ENCODE measurements at regions not wholly inside any gene's neighbourhood (a gene's known extent, or its start where the extent isn't known, plus 50 kb on each side); places are given as distances from the start of the nearest gene placed in this dataset.
"Not testable (repeated sequence)": the region's sequence is repeated elsewhere in the genome, so short reads cannot be mapped to it uniquely, and the experiment has no call there.

GRCh38 chr6:80872199-80872950 lies 765.9 kb downstream of the BCKDHB start:
- Histone ChIP-seq H3K9me3 (ENCODE audit: control insufficient read depth, insufficient read depth, low read length) (no peaks in the 10 kb centered on the region), H3K4me3 (ENCODE audit: low read depth, low read length) (no peak overlapping the region), H3K27me3 (ENCODE audit: control insufficient read depth, insufficient read depth, low read length) (no peaks in the 10 kb centered on the region), H3K36me3 (ENCODE audit: control insufficient read depth, insufficient read depth, low read length) (no peaks in the 10 kb centered on the region), H3K4me1 (ENCODE audit: control insufficient read depth, insufficient read depth, low read length) (no peaks in the 10 kb centered on the region), H3K9ac (ENCODE audit: low read depth, low read length) (no peak overlapping the region)

- H3K4me3 ChIP-seq (ENCODE audit: low read depth, low read length) = no peak overlapping the region
- H3K9me3 ChIP-seq (ENCODE audit: control insufficient read depth, insufficient read depth, low read length) = no peaks in the 10 kb centered on the region
- no peaks in the 10 kb centered on the region for H3K4me1 ChIP-seq (ENCODE audit: control insufficient read depth, insufficient read depth, low read length)
- no peaks in the 10 kb centered on the region for H3K36me3 ChIP-seq (ENCODE audit: control insufficient read depth, insufficient read depth, low read length)
- H3K27me3 ChIP-seq (ENCODE audit: control insufficient read depth, insufficient read depth, low read length) = no peaks in the 10 kb centered on the region
- no peak overlapping the region for H3K9ac ChIP-seq (ENCODE audit: low read depth, low read length)
These were observed 756.3 kb downstream of the BCKDHB start for GRCh38 chr6:80862756-80863155.

GRCh38 chr6:80860107-80860506 lies 753.6 kb downstream of the BCKDHB start:
- Histone ChIP-seq H3K9ac (ENCODE audit: low read depth, low read length) (no peak overlapping the region), H3K4me1 (ENCODE audit: control insufficient read depth, insufficient read depth, low read length) (no peaks in the 10 kb centered on the region), H3K4me3 (ENCODE audit: low read depth, low read length) (no peak overlapping the region), H3K9me3 (ENCODE audit: control insufficient read depth, insufficient read depth, low read length) (no peaks in the 10 kb centered on the region), H3K27me3 (ENCODE audit: control insufficient read depth, insufficient read depth, low read length) (no peaks in the 10 kb centered on the region), H3K36me3 (ENCODE audit: control insufficient read depth, insufficient read depth, low read length) (no peaks in the 10 kb centered on the region)

GRCh38 chr6:80847973-80848372 lies 741.5 kb downstream of the BCKDHB start:
- not testable (repeated sequence) for H3K9me3 ChIP-seq (ENCODE audit: control insufficient read depth, insufficient read depth, low read length); H3K36me3 ChIP-seq (ENCODE audit: control insufficient read depth, insufficient read depth, low read length); H3K27me3 ChIP-seq (ENCODE audit: control insufficient read depth, insufficient read depth, low read length); H3K4me3 ChIP-seq (ENCODE audit: low read depth, low read length); H3K4me1 ChIP-seq (ENCODE audit: control insufficient read depth, insufficient read depth, low read length); H3K9ac ChIP-seq (ENCODE audit: low read depth, low read length)

- Histone ChIP-seq H3K9me3 (ENCODE audit: control insufficient read depth, insufficient read depth, low read length) (no peaks in the 10 kb centered on the region), H3K9ac (ENCODE audit: low read depth, low read length) (no peak overlapping the region), H3K27me3 (ENCODE audit: control insufficient read depth, insufficient read depth, low read length) (no peaks in the 10 kb centered on the region), H3K36me3 (ENCODE audit: control insufficient read depth, insufficient read depth, low read length) (no peaks in the 10 kb centered on the region), H3K4me1 (ENCODE audit: control insufficient read depth, insufficient read depth, low read length) (no peaks in the 10 kb centered on the region), H3K4me3 (ENCODE audit: low read depth, low read length) (no peak overlapping the region)
These were observed 725.9 kb downstream of the BCKDHB start for GRCh38 chr6:80832337-80832736.

- H3K36me3 ChIP-seq (ENCODE audit: control insufficient read depth, insufficient read depth, low read length) = no peaks in the 10 kb centered on the region
- no peaks in the 10 kb centered on the region for H3K27me3 ChIP-seq (ENCODE audit: control insufficient read depth, insufficient read depth, low read length)
- no peaks in the 10 kb centered on the region for H3K9me3 ChIP-seq (ENCODE audit: control insufficient read depth, insufficient read depth, low read length)
- H3K9ac ChIP-seq (ENCODE audit: low read depth, low read length) = no peak overlapping the region
- H3K4me1 ChIP-seq (ENCODE audit: control insufficient read depth, insufficient read depth, low read length) = no peaks in the 10 kb centered on the region
- no peak overlapping the region for H3K4me3 ChIP-seq (ENCODE audit: low read depth, low read length)
These were observed 686.9 kb downstream of the BCKDHB start for GRCh38 chr6:80793411-80793810.

- no peak overlapping the region for H3K4me3 ChIP-seq (ENCODE audit: low read depth, low read length)
- H3K36me3 ChIP-seq (ENCODE audit: control insufficient read depth, insufficient read depth, low read length) = no peaks in the 10 kb centered on the region
- H3K4me1 ChIP-seq (ENCODE audit: control insufficient read depth, insufficient read depth, low read length) = no peaks in the 10 kb centered on the region
These were observed 685.7 kb downstream of the BCKDHB start for GRCh38 chr6:80792151-80792550.

GRCh38 chr6:80789912-80790570 lies 683.6 kb downstream of the BCKDHB start:
- Histone ChIP-seq H3K4me3 (ENCODE audit: low read depth, low read length) (no peak overlapping the region), H3K9me3 (ENCODE audit: control insufficient read depth, insufficient read depth, low read length) (no peaks in the 10 kb centered on the region), H3K36me3 (ENCODE audit: control insufficient read depth, insufficient read depth, low read length) (no peaks in the 10 kb centered on the region), H3K4me1 (ENCODE audit: control insufficient read depth, insufficient read depth, low read length) (no peaks in the 10 kb centered on the region), H3K27me3 (ENCODE audit: control insufficient read depth, insufficient read depth, low read length) (no peaks in the 10 kb centered on the region), H3K9ac (ENCODE audit: low read depth, low read length) (no peak overlapping the region)

More at GRCh38 chr6:80792151-80792550, 685.7 kb downstream of the BCKDHB start:
- Histone ChIP-seq H3K9ac (ENCODE audit: low read depth, low read length) (no peak overlapping the region), H3K9me3 (ENCODE audit: control insufficient read depth, insufficient read depth, low read length) (no peaks in the 10 kb centered on the region), H3K27me3 (ENCODE audit: control insufficient read depth, insufficient read depth, low read length) (no peaks in the 10 kb centered on the region)

GRCh38 chr6:80783271-80783670 lies 676.8 kb downstream of the BCKDHB start:
- not testable (repeated sequence) for H3K4me3 ChIP-seq (ENCODE audit: low read depth, low read length); H3K4me1 ChIP-seq (ENCODE audit: control insufficient read depth, insufficient read depth, low read length); H3K27me3 ChIP-seq (ENCODE audit: control insufficient read depth, insufficient read depth, low read length); H3K9ac ChIP-seq (ENCODE audit: low read depth, low read length); H3K36me3 ChIP-seq (ENCODE audit: control insufficient read depth, insufficient read depth, low read length); H3K9me3 ChIP-seq (ENCODE audit: control insufficient read depth, insufficient read depth, low read length)

GRCh38 chr6:80771941-80772340 lies 665.5 kb downstream of the BCKDHB start:
- Histone ChIP-seq H3K4me3 (ENCODE audit: low read depth, low read length) (no peak overlapping the region), H3K4me1 (ENCODE audit: control insufficient read depth, insufficient read depth, low read length) (no peaks in the 10 kb centered on the region), H3K9ac (ENCODE audit: low read depth, low read length) (no peak overlapping the region), H3K9me3 (ENCODE audit: control insufficient read depth, insufficient read depth, low read length) (no peaks in the 10 kb centered on the region), H3K36me3 (ENCODE audit: control insufficient read depth, insufficient read depth, low read length) (no peaks in the 10 kb centered on the region), H3K27me3 (ENCODE audit: control insufficient read depth, insufficient read depth, low read length) (no peaks in the 10 kb centered on the region)

- Histone ChIP-seq H3K4me1 (ENCODE audit: control insufficient read depth, insufficient read depth, low read length) (no peaks in the 10 kb centered on the region), H3K27me3 (ENCODE audit: control insufficient read depth, insufficient read depth, low read length) (no peaks in the 10 kb centered on the region), H3K4me3 (ENCODE audit: low read depth, low read length) (no peak overlapping the region), H3K36me3 (ENCODE audit: control insufficient read depth, insufficient read depth, low read length) (no peaks in the 10 kb centered on the region), H3K9ac (ENCODE audit: low read depth, low read length) (no peak overlapping the region), H3K9me3 (ENCODE audit: control insufficient read depth, insufficient read depth, low read length) (no peaks in the 10 kb centered on the region)
These were observed 662.6 kb downstream of the BCKDHB start for GRCh38 chr6:80769106-80769505.

GRCh38 chr6:80767808-80768207 lies 661.3 kb downstream of the BCKDHB start:
- H3K9ac ChIP-seq (ENCODE audit: low read depth, low read length) = no peak overlapping the region
- no peaks in the 10 kb centered on the region for H3K27me3 ChIP-seq (ENCODE audit: control insufficient read depth, insufficient read depth, low read length)

More at GRCh38 chr6:80767808-80768207, 661.3 kb downstream of the BCKDHB start:
- Histone ChIP-seq H3K36me3 (ENCODE audit: control insufficient read depth, insufficient read depth, low read length) (no peaks in the 10 kb centered on the region), H3K4me3 (ENCODE audit: low read depth, low read length) (no peak overlapping the region), H3K4me1 (ENCODE audit: control insufficient read depth, insufficient read depth, low read length) (no peaks in the 10 kb centered on the region), H3K9me3 (ENCODE audit: control insufficient read depth, insufficient read depth, low read length) (no peaks in the 10 kb centered on the region)
